RWPE2 (cell line): ENCODE measurements at regions not wholly inside any gene's neighbourhood (a gene's known extent, or its start where the extent isn't known, plus 50 kb on each side); places are given as distances from the start of the nearest gene placed in this dataset.

Experiments used
- ATAC-seq: fragments of 200-7000 bp; cut with Tn5 transposase; 3 replicates; pipeline ENCODE4 v1.9.1; 2021; ENCODE audit warnings: low read depth
- DNase-seq: peaks from one replicate; pipeline ENCODE4 v3.0.0-alpha.2; 2020; ENCODE audit warnings: low spot score
- H3K27ac ChIP-seq: fragments of 450-650 bp; 2 replicates; pipeline ENCODE4 v1.5.1; 2017; ENCODE audit warnings: mild to moderate bottlenecking; ENCODE audit not compliant: poor library complexity, severe bottlenecking
- H3K27me3 ChIP-seq: fragments of 250-450 bp; sonication (Bioruptor Pico); 2 replicates; pipeline ENCODE4 v1.5.1; 2021; ENCODE audit warnings: mild to moderate bottlenecking, moderate library complexity; ENCODE audit not compliant: insufficient read depth, poor library complexity, severe bottlenecking
- H3K36me3 ChIP-seq: fragments of 250-450 bp; sonication (Bioruptor Pico); 2 replicates; pipeline ENCODE4 v1.5.1; 2020; ENCODE audit warnings: low read depth, mild to moderate bottlenecking, moderate library complexity
- H3K4me1 ChIP-seq: fragments of 250-450 bp; sonication (Bioruptor Pico); 2 replicates; pipeline ENCODE4 v1.5.1; 2021; ENCODE audit warnings: mild to moderate bottlenecking, moderate library complexity; ENCODE audit not compliant: insufficient read depth, poor library complexity, severe bottlenecking
- H3K4me3 ChIP-seq: fragments of 250-450 bp; sonication (Bioruptor Pico); 2 replicates; pipeline ENCODE4 v1.5.1; 2021; ENCODE audit warnings: mild to moderate bottlenecking, moderate library complexity; ENCODE audit not compliant: severe bottlenecking
- H3K9me3 ChIP-seq: fragments of 250-450 bp; sonication (Bioruptor Pico); 2 replicates; pipeline ENCODE4 v1.5.1; 2021; ENCODE audit warnings: mild to moderate bottlenecking, moderate library complexity; ENCODE audit not compliant: severe bottlenecking
- CTCF ChIP-seq: fragments of 450-650 bp; IDR thresholded peaks from one replicate; pipeline ENCODE4 v1.5.1; 2017; ENCODE audit warnings: mild to moderate bottlenecking, moderate library complexity; ENCODE audit not compliant: poor library complexity, severe bottlenecking

- Histone ChIP-seq H3K36me3 (no peaks in the 10 kb centered on the region), H3K9me3 (peaks cover 3% of the 10 kb centered on the region), H3K4me1 (peaks cover 13% of the 10 kb centered on the region), H3K27ac (no peak overlapping the region), H3K27me3 (no peaks in the 10 kb centered on the region), H3K4me3 (no peak overlapping the region)
- no peak for TF ChIP-seq CTCF
- no peak for ATAC-seq
- no peak for DNase-seq
These were observed 99.2 kb upstream of the ZNF469 start for GRCh38 chr16:88283596-88283995.

GRCh38 chr16:88284101-88284500, 98.7 kb upstream of the ZNF469 start:
- no peak for TF ChIP-seq CTCF
- Histone ChIP-seq H3K9me3 (peaks cover 3% of the 10 kb centered on the region), H3K36me3 (no peaks in the 10 kb centered on the region), H3K27ac (no peak overlapping the region), H3K4me3 (no peak overlapping the region), H3K27me3 (no peaks in the 10 kb centered on the region), H3K4me1 (peaks cover 13% of the 10 kb centered on the region)
- DNase-seq (no peak), ATAC-seq (no peak)

GRCh38 chr16:88284626-88285513, 97.9 kb upstream of the ZNF469 start:
- no peaks in the 10 kb centered on the region for H3K36me3 ChIP-seq
- H3K27ac ChIP-seq = no peak overlapping the region
- H3K4me1 ChIP-seq = peaks cover 13% of the 10 kb centered on the region
- TF ChIP-seq CTCF = no peak
- H3K4me3 ChIP-seq = no peak overlapping the region
- DNase-seq = no peak
- H3K9me3 ChIP-seq = peaks cover 3% of the 10 kb centered on the region
- ATAC-seq = no peak
- H3K27me3 ChIP-seq = no peaks in the 10 kb centered on the region

- Histone ChIP-seq H3K4me3 (no peak overlapping the region), H3K27ac (no peak overlapping the region), H3K36me3 (no peaks in the 10 kb centered on the region), H3K27me3 (no peaks in the 10 kb centered on the region), H3K9me3 (peaks cover 3% of the 10 kb centered on the region), H3K4me1 (peaks cover 13% of the 10 kb centered on the region)
- TF ChIP-seq CTCF = no peak
- ATAC-seq (no peak), DNase-seq (peak; percentile 45)
These were observed 97.3 kb upstream of the ZNF469 start for GRCh38 chr16:88285514-88285822.

GRCh38 chr16:88286301-88286923, 96.3 kb upstream of the ZNF469 start:
- no peak overlapping the region for H3K27ac ChIP-seq
- peaks cover 3% of the 10 kb centered on the region for H3K9me3 ChIP-seq
- TF ChIP-seq CTCF = no peak
- H3K36me3 ChIP-seq = no peaks in the 10 kb centered on the region
- ATAC-seq = no peak
- H3K4me1 ChIP-seq = peaks cover 13% of the 10 kb centered on the region
- no peaks in the 10 kb centered on the region for H3K27me3 ChIP-seq
- H3K4me3 ChIP-seq = no peak overlapping the region
- peak; percentile 44 for DNase-seq
